ENCODE measurements at regions not wholly inside any gene's neighbourhood (a gene's known extent, or its start where the extent isn't known, plus 50 kb on each side); places are given as distances from the start of the nearest gene placed in this dataset.

GRCh38 chr10:111962951-111963350 lies 220.6 kb downstream of the GPAM start:
- TF ChIP-seq HOXA7 (CRISPR knock-in tag; IDR thresholded peaks at IDR 0.05; ENCODE audit: borderline replicate concordance), result no peak
- no peak for TF ChIP-seq ZNF274 (IDR thresholded peaks at IDR 0.05; ENCODE audit: low read length)
- no peak for TF ChIP-seq ZNF274 (tag by site-specific recombination; IDR thresholded peaks at IDR 0.05; ENCODE audit: borderline replicate concordance)
- TF ChIP-seq CTCF (tag by site-specific recombination; IDR thresholded peaks at IDR 0.05), result no peak
- TF ChIP-seq ZBTB10 (tag by site-specific recombination; IDR thresholded peaks at IDR 0.05), result no peak
- TF ChIP-seq ZNF660 (tag by site-specific recombination; IDR thresholded peaks at IDR 0.05), result no peak
- TF ChIP-seq MYNN (tag by site-specific recombination; IDR thresholded peaks at IDR 0.05; ENCODE audit: borderline replicate concordance), result no peak
- TF ChIP-seq ZNF776 (tag by site-specific recombination; IDR thresholded peaks at IDR 0.05; ENCODE audit: borderline replicate concordance), result no peak
- TF ChIP-seq PRDM4 (tag by site-specific recombination; IDR thresholded peaks at IDR 0.05), result no peak
- no peak for TF ChIP-seq ZNF548 (tag by site-specific recombination; IDR thresholded peaks at IDR 0.05)
- TF ChIP-seq ZNF335 (tag by site-specific recombination; conservative IDR thresholded peaks at IDR 0.05), result no peak
- TF ChIP-seq KLF1 (tag by site-specific recombination; IDR thresholded peaks at IDR 0.05), result no peak

Measured in HEK293 (cell line).